ENCODE measurements at regions not wholly inside any gene's neighbourhood (a gene's known extent, or its start where the extent isn't known, plus 50 kb on each side); places are given as distances from the start of the nearest gene placed in this dataset.

DNA sequence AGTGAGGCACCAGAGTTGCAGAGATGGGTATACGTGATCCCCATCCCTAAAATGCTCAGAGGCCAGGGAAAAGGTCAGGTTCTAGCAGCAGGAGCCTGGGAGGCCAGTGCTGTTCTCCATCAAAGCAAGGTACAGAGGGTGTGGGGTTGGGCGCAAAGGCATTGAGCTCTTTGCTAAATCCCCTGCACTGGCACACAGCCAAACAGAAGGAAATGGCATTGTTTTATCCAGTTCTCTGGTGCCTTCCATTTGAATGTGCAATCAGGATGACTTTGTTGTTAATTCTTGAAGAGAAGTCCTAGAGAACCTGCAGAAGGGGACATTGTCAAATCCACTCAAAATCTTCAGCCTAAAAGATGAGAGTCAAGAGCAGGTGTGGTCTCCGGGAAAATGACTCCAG, 111.3 kb upstream of the CHST15 start:
- Histone ChIP-seq H3K9ac (ENCODE audit: control insufficient read depth, insufficient read depth, low read length) (no peak overlapping the region), H3K4me1 (ENCODE audit: control insufficient read depth, insufficient read depth, low read length) (no peaks in the 10 kb centered on the region), H3K27ac (ENCODE audit: control insufficient read depth, insufficient read depth) (no peak overlapping the region), H3K27me3 (replicated peaks in 1 of 2; ENCODE audit: control insufficient read depth in 2 of 2, insufficient read depth in 2 of 2, low read length in 1 of 2) (no peaks in the 10 kb centered on the region; a peak in 1 of 4 replicates), H3K9me3 (replicated peaks; ENCODE audit: control insufficient read depth, insufficient read depth, low read length) (no peaks in the 10 kb centered on the region; the same call in 2 of the 3 replicates), H2AFZ (ENCODE audit: control insufficient read depth, low read depth, low read length) (no peak overlapping the region), H3K79me2 (ENCODE audit: control insufficient read depth, insufficient read depth, low read length) (no peaks in the 10 kb centered on the region), H3K4me2 (ENCODE audit: control insufficient read depth, insufficient read depth) (no peak overlapping the region), H3K4me3 (no peak overlapping the region), H3K36me3 (ENCODE audit: control insufficient read depth in 2 of 2, insufficient read depth in 2 of 2, low read length in 1 of 2) (no peaks in the 10 kb centered on the region), H4K20me1 (ENCODE audit: control insufficient read depth, insufficient read depth) (no peaks in the 10 kb centered on the region)
- no peak for DNase-seq (ENCODE audit: low read depth, low spot score)
- no peak for ATAC-seq
- ChIA-PET POLR2A (no interaction called here), CTCF (no interaction called here), RAD21 (ENCODE audit: unreplicated experiment) (interaction anchor here (1.0 kb wide), 1 partner anchor 58 kb away, joined by 3 read pairs; no protein-coding TSS in a partner anchor), SMC1A (ENCODE audit: uncharacterized antibody, unreplicated experiment) (interaction anchor here (2.9 kb wide), 1 partner anchor 28 kb away, joined by 6 read pairs; no protein-coding TSS in a partner anchor)
- BruUV-seq (replicated peaks) = no TSS peak
- 61% methylated on average over 3 of the region's 3 CpGs for WGBS (ENCODE audit: insufficient coverage, insufficient replicate concordance, low lambda C conversion rate, missing lambda C conversion rate)
- intact Hi-C loops (cut with micrococcal nuclease; ENCODE audit: unreplicated experiment) (no loop called here), in situ Hi-C loops (cut with MboI) (no loop called here)
- no peak for FAIRE-seq
- TF ChIP-seq SMAD5 (IDR thresholded peaks at IDR 0.05; ENCODE audit: low read depth) (no peak), TAF1 (IDR thresholded peaks at IDR 0.05; ENCODE audit: borderline replicate concordance, low read depth, low read length) (no peak), TBL1XR1 (IDR thresholded peaks at IDR 0.05; ENCODE audit: low read depth, low read length) (no peak), FOXK2 (IDR thresholded peaks at IDR 0.05) (no peak), USF1 (IDR thresholded peaks at IDR 0.05; ENCODE audit: borderline replicate concordance, extremely low read length, insufficient read depth, low read depth, low read length) (no peak), TCF12 (IDR thresholded peaks at IDR 0.05; ENCODE audit: low read depth, low read length) (no peak), PAX8 (IDR thresholded peaks at IDR 0.05) (no peak), KDM1A (IDR thresholded peaks at IDR 0.05; ENCODE audit: borderline replicate concordance) (no peak), SMARCA5 (IDR thresholded peaks at IDR 0.05) (no peak), RELA (IDR thresholded peaks at IDR 0.05; ENCODE audit: borderline replicate concordance, partially characterized antibody) (no peak)

All from GM12878 (cell line).